LNCaP clone FGC (cell line): ENCODE measurements at regions not wholly inside any gene's neighbourhood (a gene's known extent, or its start where the extent isn't known, plus 50 kb on each side); places are given as distances from the start of the nearest gene placed in this dataset.

ENCODE experiments used
- DNase-seq: peaks from one replicate; pipeline ENCODE4 v3.0.0-alpha.2; 2011; ENCODE audit warnings: low read depth
- H3K4me3 ChIP-seq: 2 replicates; pipeline ENCODE4 v1.5.1; 2011; ENCODE audit warnings: mild to moderate bottlenecking, low read depth, low read length, control low read depth
- CTCF ChIP-seq: IDR thresholded peaks from 2 replicates; pipeline ENCODE4 v1.5.1; 2012; ENCODE audit warnings: mild to moderate bottlenecking; ENCODE audit not compliant: control insufficient read depth, insufficient read depth; ENCODE audit errors: extremely low read depth

DNA sequence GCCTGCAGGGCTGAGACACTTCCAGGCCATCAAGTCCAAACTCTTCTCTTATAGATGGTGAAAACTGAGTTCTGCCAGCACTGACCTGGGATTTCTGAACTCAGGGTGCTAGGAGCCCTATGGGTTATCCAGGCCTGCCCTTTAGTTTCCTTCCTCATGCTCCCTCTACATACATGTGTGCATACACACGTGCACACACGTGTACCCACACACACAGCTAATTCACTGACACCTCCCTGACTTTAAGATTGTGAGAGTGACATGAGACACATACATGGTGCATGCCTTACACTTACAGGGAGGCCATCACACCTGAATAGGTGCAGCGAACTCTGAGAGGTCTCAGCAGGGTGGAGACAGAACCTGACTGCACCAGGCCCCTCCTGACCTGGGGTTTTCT lies 267.4 kb downstream of the CYP26B1 start:
- DNase-seq, result no peak
- no peak overlapping the region for H3K4me3 ChIP-seq
- TF ChIP-seq CTCF, result no peak

DNA sequence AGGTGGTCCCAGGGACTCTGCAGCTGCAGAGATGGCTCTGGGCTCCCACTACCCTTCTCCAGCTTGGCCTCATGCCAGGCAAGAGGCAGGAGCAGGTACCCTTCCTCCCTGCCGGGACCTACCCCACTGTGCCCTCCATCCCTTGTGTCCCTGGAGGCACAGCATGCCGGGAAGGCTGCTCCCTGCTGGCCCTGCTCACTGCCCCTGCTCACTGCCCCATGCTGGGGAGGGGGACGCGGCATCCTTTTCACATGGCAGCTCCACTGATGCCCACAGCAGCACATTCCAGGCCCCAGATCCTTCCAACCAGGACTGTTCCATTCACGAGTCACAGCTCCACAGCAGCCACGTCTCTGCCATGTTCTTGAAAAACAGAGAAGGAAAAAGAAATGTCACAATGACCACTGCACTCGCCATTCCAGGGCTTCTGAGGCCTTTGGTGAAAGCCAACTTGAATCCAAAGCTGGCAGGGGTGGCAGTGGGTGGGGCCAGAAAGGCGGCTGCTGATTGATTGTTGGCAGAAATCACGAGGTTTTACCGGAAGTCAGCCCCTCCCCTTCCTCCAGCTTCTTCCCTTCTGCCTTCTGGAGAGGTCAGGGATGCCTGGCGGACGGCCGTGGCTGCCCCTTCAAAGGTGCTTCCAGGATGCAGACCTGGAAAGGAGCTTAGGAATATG lies 268.0 kb downstream of the CYP26B1 start:
- H3K4me3 ChIP-seq, result no peak overlapping the region
- no peak for TF ChIP-seq CTCF
- no peak for DNase-seq

DNA sequence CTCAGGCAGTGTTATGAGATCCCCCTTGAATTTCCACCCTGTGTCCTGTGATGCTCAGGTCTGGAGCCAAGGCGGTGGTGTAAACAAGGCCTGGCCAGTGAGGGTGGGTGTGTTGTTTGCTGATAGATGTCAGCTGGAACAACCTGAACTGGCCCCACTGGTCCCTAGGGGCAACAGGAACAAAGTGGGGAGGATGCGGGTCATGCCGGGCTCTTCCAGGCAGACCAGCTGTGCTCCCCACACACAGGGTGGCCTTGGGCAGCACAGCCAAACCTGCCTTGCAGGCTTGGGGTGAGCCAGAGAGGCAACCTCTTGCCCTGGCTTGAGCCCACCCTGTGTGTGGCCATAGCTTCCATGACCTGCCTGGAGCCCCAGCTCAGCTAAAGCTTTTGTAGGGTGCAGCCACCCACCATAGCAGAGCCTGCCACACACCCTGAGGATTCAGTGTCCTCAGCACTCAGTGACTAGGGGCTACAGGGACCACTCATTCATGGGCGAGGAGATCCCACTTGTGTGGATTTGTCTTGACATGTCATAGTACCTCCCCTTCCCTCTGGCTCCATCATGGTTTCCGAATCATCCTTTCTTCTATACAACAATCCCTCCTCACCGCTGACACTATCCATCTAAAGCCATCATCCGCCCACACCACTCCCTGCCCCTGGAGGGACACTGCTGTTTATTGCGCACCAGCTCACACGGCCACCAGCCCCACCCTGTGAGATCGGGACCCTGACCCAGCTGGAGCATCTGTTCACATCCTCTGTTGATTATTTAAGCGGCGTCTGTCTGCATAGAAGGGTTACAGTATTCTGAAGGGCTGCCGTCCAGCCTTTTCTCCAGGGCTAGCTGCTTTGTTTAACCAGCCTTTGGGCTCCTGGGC lies 268.8 kb downstream of the CYP26B1 start:
- no peak for TF ChIP-seq CTCF
- no peak overlapping the region for H3K4me3 ChIP-seq
- no peak for DNase-seq

GRCh38 chr2:71877636-71878035 lies 270.0 kb downstream of the CYP26B1 start:
- TF ChIP-seq CTCF, result no peak
- H3K4me3 ChIP-seq, result no peak overlapping the region
- DNase-seq, result no peak

DNA sequence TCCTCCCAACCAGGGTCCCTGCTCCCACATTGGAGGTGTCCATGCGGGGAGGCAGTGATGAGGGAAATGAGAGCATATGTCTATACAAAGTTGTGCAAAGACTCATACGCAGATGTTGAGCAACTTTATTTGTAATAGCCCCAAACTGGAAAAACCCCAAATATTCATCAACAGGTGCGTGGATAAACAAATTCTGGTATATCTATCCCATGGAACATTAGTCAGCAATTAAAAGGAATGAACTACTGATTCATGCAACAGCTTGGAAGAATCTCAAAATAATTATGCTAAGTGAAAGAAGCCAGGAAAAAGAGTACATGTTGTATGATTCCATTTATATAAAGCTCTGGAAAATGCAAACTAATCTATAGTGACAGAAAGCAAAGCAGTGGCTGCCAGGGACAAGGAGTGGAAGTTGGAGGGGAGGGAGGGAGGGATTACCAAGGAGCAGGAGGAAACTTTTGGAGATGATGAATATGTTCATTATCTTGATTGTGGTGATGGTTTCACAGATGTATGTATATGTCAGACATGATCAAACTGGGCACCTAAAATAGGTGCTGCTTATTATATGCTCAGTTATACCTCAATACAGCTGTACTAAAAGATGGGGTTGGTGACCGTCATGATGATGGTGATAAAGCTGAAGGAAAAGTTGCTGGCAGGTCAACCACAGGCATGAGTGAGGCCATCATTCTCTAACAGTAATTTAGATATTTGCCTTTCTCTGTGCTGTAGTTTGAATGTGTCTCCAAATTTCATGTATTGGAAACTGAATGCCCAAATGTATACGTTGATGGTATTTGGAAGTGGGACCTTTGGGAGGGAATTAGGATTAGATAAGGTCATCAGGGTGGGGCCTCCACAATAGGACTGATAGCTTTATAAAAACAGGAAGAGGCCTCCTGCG lies 270.9 kb downstream of the CYP26B1 start:
- TF ChIP-seq CTCF, result no peak
- no peak for DNase-seq
- no peak overlapping the region for H3K4me3 ChIP-seq

GRCh38 chr2:71872466-71873051 lies 275.1 kb downstream of the CYP26B1 start:
- no peak for TF ChIP-seq CTCF
- no peak overlapping the region for H3K4me3 ChIP-seq
- no peak for DNase-seq
